Ascending aorta (tissue), 2 donors: ENCODE measurements at regions not wholly inside any gene's neighbourhood (a gene's known extent, or its start where the extent isn't known, plus 50 kb on each side); places are given as distances from the start of the nearest gene placed in this dataset.
"Not testable (repeated sequence)": the region's sequence is repeated elsewhere in the genome, so short reads cannot be mapped to it uniquely, and the experiment has no call there.

Source experiments
- DNase-seq, 2 donors: peaks; one replicate each; pipeline ENCODE4 v3.0.0-alpha.2; 2019; ENCODE audit warnings: low spot score in 2 of 2
- H3K27ac ChIP-seq, 2 donors: fragments of 200-600 bp; sonication (generic); one replicate each; pipeline ENCODE4 v1.5.1; 2016 to 2017; ENCODE audit warnings: mild to moderate bottlenecking in 1 of 2
- H3K27me3 ChIP-seq: fragments of 200-600 bp; sonication (generic); one replicate; pipeline ENCODE4 v1.5.1; 2017
- H3K36me3 ChIP-seq, 2 donors: fragments of 200-600 bp; sonication (generic); one replicate each; pipeline ENCODE4 v1.5.1; 2016
- H3K4me1 ChIP-seq, 2 donors: fragments of 200-600 bp; sonication (generic); one replicate each; pipeline ENCODE4 v1.5.1; 2016 to 2017; ENCODE audit warnings: mild to moderate bottlenecking in 1 of 2
- H3K4me3 ChIP-seq, 2 donors: fragments of 200-600 bp; sonication (generic); one replicate each; pipeline ENCODE4 v1.5.1; 2016 to 2017; ENCODE audit warnings: mild to moderate bottlenecking in 1 of 2
- H3K9me3 ChIP-seq, 2 donors: fragments of 200-600 bp; sonication (generic); one replicate each; pipeline ENCODE4 v1.5.1; 2016
- CTCF ChIP-seq, 3 experiments: fragments of 200-600 bp in 2 of 3; fragments of 450-650 bp in 1 of 3; sonication (generic) in 2 of 3; IDR thresholded peaks; one replicate each; pipeline ENCODE4 v1.5.1; 2016 to 2019; ENCODE audit warnings: antibody characterized with exemption in 3 of 3, mild to moderate bottlenecking in 1 of 3, moderate library complexity in 1 of 3
- intact Hi-C: fragments of 100-400 bp; cut with DNase I; formaldehyde crosslinking; loops from one replicate; pipeline ENCODE4 v1.15.1; 2023

DNA sequence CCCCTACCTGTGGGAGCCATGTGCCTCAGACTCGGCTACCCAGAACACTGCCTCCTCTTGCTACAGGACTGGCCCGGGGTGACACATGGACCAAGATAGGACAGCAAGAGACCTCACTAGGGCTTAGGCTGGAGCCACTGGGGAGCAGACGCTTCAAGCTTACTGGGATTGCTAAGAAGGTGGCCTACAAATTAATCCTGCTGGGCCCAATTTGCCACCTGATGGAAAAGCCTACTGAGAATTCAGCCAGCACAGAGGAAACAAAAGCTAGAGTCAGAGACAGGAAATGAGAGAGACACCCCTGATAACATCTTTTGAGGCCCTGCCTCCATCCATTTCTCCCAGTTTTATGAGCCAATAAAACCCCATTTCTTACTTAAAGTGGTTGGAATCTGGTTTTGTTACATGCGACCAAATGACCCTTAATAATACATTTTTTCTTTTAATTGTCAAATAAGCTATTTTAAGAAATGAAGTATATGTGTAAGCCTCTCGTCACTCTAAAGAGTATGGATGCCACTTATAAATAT is 282.1 kb downstream of the CXCL12 start:
- no peak for DNase-seq
- no peak overlapping the region for H3K4me3 ChIP-seq
- H3K4me1 ChIP-seq, result peaks cover 0 to 3% of the 10 kb centered on the region in 2 donors
- intact Hi-C loops, result no loop called here
- no peak overlapping the region for H3K27ac ChIP-seq
- no peaks in the 10 kb centered on the region for H3K9me3 ChIP-seq
- H3K27me3 ChIP-seq, result no peaks in the 10 kb centered on the region
- H3K36me3 ChIP-seq, result no peaks in the 10 kb centered on the region
- TF ChIP-seq CTCF (IDR thresholded peaks at IDR 0.05), result no peak

DNA sequence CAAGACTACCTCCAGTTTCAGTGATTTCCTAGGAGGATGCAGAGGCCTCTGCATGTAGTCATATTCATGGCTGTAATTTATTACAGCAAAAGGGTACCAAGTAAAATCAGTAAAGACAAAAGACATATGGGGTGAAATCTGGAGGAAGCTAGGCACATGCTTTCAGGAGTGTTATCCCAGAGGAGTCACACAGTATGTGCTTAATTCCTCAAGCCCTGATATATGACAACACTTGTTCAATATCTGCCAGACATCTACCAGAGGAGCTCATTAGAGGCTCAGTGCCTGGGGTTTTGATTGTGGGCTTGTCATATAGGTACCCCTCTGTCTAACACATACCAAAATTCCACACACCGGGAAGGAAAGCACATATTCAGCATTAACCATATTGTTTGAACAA is 283.8 kb downstream of the CXCL12 start:
- Histone ChIP-seq H3K36me3 (no peaks in the 10 kb centered on the region), H3K4me3 (no peak overlapping the region), H3K27me3 (no peaks in the 10 kb centered on the region), H3K9me3 (peaks cover 0 to 5% of the 10 kb centered on the region in 2 donors), H3K27ac (no peak overlapping the region), H3K4me1 (peaks cover 0 to 3% of the 10 kb centered on the region in 2 donors)
- no peak for TF ChIP-seq CTCF (IDR thresholded peaks at IDR 0.05)
- intact Hi-C loops, result no loop called here
- no peak for DNase-seq

DNA sequence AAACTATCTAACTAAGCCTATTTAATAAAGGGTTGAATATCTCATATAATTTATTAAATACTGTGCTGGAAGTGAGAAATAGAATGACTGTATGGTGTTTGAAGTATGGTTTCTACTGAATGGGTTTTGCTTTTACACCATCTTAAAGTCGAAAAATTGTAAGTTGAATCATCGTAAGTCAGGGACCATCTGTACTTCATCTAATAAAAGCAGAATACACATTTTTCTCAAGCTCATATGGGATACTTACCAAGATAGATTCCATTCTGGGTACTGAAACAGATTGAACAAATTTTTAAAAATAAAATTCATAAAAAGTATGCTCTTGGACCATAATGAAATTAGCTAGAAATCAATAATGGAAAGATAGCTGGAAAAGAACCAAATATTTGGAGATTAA is 285.4 kb downstream of the CXCL12 start:
- no peak for DNase-seq
- no peak overlapping the region for H3K27ac ChIP-seq
- H3K4me1 ChIP-seq, result peaks cover 0 to 3% of the 10 kb centered on the region in 2 donors
- H3K4me3 ChIP-seq, result no peak overlapping the region
- no peaks in the 10 kb centered on the region for H3K27me3 ChIP-seq
- H3K36me3 ChIP-seq, result no peaks in the 10 kb centered on the region
- peaks cover 0 to 10% of the 10 kb centered on the region in 2 donors for H3K9me3 ChIP-seq
- no peak for TF ChIP-seq CTCF (IDR thresholded peaks at IDR 0.05)
- intact Hi-C loops, result no loop called here

- intact Hi-C loops, DNase-seq, H3K9me3 ChIP-seq, H3K4me3 ChIP-seq, H3K27ac ChIP-seq, H3K36me3 ChIP-seq, H3K27me3 ChIP-seq, H3K4me1 ChIP-seq: not testable (repeated sequence)
Observed at GRCh38 chr10:44096217-44096616, 288.7 kb downstream of the CXCL12 start.

DNA sequence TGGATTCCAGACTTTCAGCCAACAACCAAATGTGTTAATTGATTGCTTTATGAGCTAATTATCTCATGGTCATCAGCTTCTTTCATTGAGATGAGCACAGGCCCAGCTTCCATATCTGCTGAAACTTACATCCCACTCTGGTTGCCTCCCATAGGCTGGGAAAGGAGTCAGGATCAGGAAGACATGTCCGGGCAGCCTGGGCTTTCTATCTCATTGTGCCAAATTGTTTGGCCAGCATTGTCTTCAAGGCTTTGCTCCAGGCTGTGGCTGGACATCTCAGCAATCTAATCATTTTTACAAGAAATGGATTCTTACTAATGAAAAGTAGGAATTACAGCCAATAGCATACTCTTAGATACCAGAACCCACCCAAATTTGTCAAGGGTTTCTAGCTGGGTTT is 295.2 kb downstream of the CXCL12 start:
- Histone ChIP-seq H3K36me3 (no peaks in the 10 kb centered on the region), H3K27ac (no peak overlapping the region), H3K27me3 (no peaks in the 10 kb centered on the region), H3K9me3 (no peaks in the 10 kb centered on the region), H3K4me1 (no peaks in the 10 kb centered on the region), H3K4me3 (no peak overlapping the region)
- DNase-seq, result no peak
- intact Hi-C loops, result no loop called here
- no peak for TF ChIP-seq CTCF (IDR thresholded peaks at IDR 0.05)

DNA sequence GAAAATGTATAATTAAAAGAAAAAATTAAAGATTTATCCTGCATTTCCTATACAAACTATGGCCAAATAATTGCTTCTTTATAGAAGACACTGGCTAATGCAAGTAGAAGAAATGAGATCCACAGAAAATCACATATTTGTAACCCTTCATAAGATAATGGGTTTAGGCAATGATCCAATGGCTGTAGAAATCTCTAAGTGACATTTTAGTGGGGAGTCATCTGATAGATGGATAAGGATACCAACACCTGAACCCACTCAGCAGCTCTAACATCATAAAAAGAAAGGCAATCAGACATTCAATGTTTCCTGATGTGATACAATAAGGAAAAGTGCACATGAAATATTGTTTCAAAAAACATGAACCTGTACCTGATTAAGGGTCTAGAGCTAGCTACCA is 297.5 kb downstream of the CXCL12 start:
- TF ChIP-seq CTCF (IDR thresholded peaks at IDR 0.05), result no peak
- intact Hi-C loops, result no loop called here
- no peaks in the 10 kb centered on the region for H3K4me1 ChIP-seq

More for the DNA sequence above, 297.5 kb downstream of the CXCL12 start:
- Histone ChIP-seq H3K27ac (no peak overlapping the region), H3K36me3 (no peaks in the 10 kb centered on the region), H3K27me3 (no peaks in the 10 kb centered on the region), H3K4me3 (no peak overlapping the region), H3K9me3 (no peaks in the 10 kb centered on the region)
- DNase-seq, result no peak
